Body of pancreas (tissue), 4 donors: ENCODE measurements at regions not wholly inside any gene's neighbourhood (a gene's known extent, or its start where the extent isn't known, plus 50 kb on each side); places are given as distances from the start of the nearest gene placed in this dataset.

ENCODE experiments used
- POLR2A ChIP-seq, 3 donors: fragments of 450-650 bp; IDR thresholded peaks; one replicate each; pipeline ENCODE4 v1.6.1; 2016; ENCODE audit warnings: antibody characterized with exemption in 3 of 3, mild to moderate bottlenecking in 2 of 3
- TF ChIP-seq, protein P1 (sequence below), 7 experiments: fragments of 450-650 bp in 4 of 7; fragments of 200-600 bp in 3 of 7; sonication (generic) in 3 of 7; IDR thresholded peaks; one replicate each; pipeline ENCODE4 v1.5.1; 2016 to 2019; ENCODE audit warnings: antibody characterized with exemption in 7 of 7

DNA sequence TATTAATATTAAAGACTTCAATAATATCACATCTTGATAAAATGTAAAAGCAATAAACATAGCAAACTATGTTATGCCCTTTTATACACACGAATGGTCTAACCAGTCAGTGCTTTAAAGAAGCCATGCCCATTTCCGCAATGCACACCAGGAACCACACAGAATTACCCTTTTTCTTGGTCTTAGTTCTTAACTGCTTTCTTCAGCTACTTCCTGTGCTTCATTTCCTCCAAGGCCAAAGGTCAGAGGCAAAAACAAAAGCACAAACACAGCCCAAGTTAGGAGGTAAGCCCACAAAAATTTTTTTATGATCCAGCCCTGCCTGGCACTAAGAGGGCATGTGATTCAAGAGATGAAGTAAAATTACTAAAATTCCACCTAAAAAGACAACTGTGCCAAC lies 267.2 kb downstream of the FBXO15 start:
- no peak for TF ChIP-seq POLR2A (IDR thresholded peaks at IDR 0.05)
- TF ChIP-seq, protein P1, sequence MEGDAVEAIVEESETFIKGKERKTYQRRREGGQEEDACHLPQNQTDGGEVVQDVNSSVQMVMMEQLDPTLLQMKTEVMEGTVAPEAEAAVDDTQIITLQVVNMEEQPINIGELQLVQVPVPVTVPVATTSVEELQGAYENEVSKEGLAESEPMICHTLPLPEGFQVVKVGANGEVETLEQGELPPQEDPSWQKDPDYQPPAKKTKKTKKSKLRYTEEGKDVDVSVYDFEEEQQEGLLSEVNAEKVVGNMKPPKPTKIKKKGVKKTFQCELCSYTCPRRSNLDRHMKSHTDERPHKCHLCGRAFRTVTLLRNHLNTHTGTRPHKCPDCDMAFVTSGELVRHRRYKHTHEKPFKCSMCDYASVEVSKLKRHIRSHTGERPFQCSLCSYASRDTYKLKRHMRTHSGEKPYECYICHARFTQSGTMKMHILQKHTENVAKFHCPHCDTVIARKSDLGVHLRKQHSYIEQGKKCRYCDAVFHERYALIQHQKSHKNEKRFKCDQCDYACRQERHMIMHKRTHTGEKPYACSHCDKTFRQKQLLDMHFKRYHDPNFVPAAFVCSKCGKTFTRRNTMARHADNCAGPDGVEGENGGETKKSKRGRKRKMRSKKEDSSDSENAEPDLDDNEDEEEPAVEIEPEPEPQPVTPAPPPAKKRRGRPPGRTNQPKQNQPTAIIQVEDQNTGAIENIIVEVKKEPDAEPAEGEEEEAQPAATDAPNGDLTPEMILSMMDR (IDR thresholded peaks at IDR 0.05) = no peak
